ENCODE measurements at regions not wholly inside any gene's neighbourhood (a gene's known extent, or its start where the extent isn't known, plus 50 kb on each side); places are given as distances from the start of the nearest gene placed in this dataset.

GRCh38 chr4:153138736-153139135, 65.5 kb upstream of the TRIM2 start:
- DNase-seq (ENCODE audit: low spot score), result no peak

DNA sequence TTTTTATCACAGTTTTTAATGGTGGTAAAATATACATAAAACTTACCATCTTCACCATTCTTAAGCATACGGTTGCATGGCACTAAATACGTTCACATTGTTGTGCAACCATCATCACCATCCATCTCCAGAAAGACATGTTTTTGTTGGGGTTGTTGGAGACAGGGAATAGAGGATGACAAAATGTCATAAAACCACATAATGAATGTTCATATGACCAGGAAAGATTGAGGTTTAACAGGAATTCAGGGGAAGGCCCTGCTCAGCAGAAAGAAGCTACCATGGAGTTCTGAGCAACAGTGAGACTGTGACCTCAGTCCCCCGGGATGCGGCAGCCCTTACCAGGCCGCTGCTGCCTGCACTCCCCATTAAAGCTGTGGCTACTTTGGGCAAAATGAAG, 63.9 kb upstream of the TRIM2 start:
- DNase-seq (ENCODE audit: low spot score), result peak; percentile 44

DNA sequence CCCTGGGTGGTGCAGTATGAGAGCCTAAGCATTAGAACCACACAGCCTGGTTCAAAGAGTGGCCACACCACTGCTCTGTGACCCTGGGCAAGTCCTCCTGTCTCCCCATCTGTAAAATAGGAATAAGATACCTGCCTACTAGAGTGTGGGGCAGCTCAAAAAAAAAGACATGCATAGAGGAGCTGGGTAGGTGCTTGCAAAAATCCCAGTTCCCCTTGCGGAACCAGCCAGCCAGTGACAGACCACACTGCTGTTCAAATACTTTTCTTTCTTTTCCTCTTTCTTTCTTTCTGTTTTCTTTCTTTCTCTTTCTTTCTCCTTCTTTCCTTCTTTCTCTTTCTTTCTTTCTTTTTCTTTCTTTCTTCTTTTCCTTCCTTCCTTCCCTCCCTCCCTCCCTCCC, 63.0 kb upstream of the TRIM2 start:
- no peak for DNase-seq (ENCODE audit: low spot score)

- DNase-seq (ENCODE audit: low spot score), result peak; percentile 75
Observed at GRCh38 chr4:153142700-153143438, 61.4 kb upstream of the TRIM2 start.

GRCh38 chr4:153143527-153144348, 60.5 kb upstream of the TRIM2 start:
- DNase-seq (ENCODE audit: low spot score), result no peak

DNA sequence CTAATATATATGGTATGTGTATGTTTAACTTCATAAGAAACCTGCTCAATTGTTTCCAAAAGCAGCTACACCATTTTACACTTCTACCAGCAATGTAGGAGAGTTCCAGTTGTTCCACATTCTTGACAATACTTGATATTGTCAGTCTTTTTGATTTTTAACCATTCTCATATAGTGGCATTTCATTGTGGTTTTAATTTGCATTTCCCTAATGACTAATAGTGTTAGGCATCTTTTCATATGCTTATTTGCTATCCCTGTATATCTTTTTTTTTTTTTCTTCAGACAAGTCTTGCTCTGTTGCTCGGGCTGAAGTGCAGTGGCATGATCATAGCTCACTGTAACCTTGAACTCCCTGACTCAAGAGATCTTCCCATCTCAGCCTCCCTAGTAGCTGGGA, 58.2 kb upstream of the TRIM2 start:
- DNase-seq (ENCODE audit: low spot score), result no peak

- no peak for DNase-seq (ENCODE audit: low spot score)
Observed at GRCh38 chr4:153146961-153147360, 57.3 kb upstream of the TRIM2 start.

GRCh38 chr4:153148791-153149190, 55.5 kb upstream of the TRIM2 start:
- no peak for DNase-seq (ENCODE audit: low spot score)

GRCh38 chr4:153151535-153152455, 52.4 kb upstream of the TRIM2 start:
- DNase-seq (ENCODE audit: low spot score), result no peak

DNA sequence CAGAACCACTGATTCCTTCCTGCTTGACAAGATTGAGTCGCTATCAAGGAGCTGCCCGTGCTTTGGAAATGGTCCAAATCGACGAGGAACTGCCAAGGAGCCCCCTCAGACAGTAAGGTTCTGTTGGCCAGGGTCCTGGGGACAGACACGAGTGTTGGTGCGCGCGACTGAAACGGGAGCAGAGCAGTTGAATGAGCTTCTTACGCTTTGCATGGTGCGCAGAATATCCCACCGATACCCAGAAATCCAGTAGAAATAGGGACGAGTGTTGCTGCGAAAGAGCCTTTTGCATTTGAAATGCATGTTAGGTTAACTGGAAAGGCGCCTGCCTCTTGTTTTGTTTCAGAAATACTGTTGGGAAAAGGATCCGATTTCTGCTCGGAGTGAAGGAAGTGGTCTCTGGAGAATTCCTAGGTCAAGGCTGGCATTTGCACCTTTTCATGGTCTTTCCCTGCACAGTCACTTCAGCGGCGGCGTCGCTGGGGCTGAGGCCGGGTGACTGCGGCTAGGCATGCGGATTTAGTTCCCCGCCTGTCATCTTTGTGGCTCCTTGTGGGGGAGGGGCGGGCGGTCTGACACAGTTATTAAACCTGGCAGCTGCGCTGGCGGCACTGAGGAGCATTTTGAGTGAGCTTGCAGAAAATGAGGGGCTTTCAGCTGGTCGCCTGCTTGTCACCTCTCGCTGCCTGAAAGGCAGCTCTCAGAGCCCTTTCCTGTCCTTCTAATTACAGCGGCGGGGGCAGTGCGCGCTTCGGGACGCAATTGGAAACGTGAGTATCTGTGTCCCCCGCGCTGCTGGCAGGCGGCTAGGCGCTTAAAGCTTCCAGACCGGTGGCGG, 51.5 kb upstream of the TRIM2 start:
- no peak for DNase-seq (ENCODE audit: low spot score)

DNA sequence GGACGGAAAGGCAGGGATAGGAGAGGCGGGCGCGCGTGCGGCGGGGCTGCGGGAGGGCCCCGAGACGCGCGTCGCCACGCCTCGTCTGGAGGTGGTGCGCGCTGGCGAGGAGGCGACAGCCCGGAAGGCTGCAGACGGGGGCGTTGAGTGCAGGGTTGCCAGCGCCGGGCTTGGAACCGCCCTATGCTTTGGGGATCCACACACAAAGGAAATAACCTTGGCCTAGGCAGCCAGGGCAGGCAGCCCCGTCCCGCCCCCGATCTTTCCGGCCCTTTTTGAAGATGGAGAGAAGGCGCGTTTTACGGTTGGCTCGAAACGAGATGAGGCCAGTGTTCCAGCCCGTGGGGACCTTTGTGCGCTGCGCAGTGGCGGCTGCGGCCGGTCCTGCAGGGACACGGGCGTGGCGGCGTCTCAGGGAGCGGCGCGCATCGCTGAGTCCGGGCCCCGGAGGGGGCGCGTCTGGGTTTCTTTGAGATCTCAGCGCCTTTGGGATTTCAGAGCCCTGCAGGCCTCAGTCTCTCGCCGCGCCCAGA, 50.8 kb upstream of the TRIM2 start:
- no peak for DNase-seq (ENCODE audit: low spot score)

- DNase-seq (ENCODE audit: low spot score), result no peak
Observed at GRCh38 chr4:153154007-153154975, 50.0 kb upstream of the TRIM2 start.
